ENCODE measurements at regions not wholly inside any gene's neighbourhood (a gene's known extent, or its start where the extent isn't known, plus 50 kb on each side); places are given as distances from the start of the nearest gene placed in this dataset.

- H3K9me3 ChIP-seq (replicated peaks; ENCODE audit: control insufficient read depth, insufficient read depth, low read depth, low read length): no peaks in the 10 kb centered on the region
- ATAC-seq (no peak), DNase-seq (ENCODE audit: extremely low read depth in 1 of 4, low spot score in 3 of 4) (no peak), FAIRE-seq (no peak)
- in situ Hi-C loops (cut with MboI): no loop called here
- TF ChIP-seq CREM (IDR thresholded peaks at IDR 0.05; ENCODE audit: low read depth) (peak; percentile 49), THRAP3 (IDR thresholded peaks at IDR 0.05; ENCODE audit: borderline replicate concordance) (no peak), ATF1 (CRISPR knock-in tag; IDR thresholded peaks at IDR 0.05) (no peak), ATF1 (tag; IDR thresholded peaks at IDR 0.05) (peak; percentile 52; the same call in 1 of the 2 replicates)
- H3K36me3 ChIP-seq (ENCODE audit: control insufficient read depth, insufficient read depth, low read length): no peaks in the 10 kb centered on the region
- POLR2A ChIA-PET: interaction anchor here (0.6 kb wide), 1 partner anchor 682 kb away, joined by 3 read pairs; no protein-coding TSS in a partner anchor
- WGBS (ENCODE audit: insufficient coverage, low coverage, missing lambda C conversion rate): 2% methylated on average over 11 of the region's 11 CpGs
- no peaks in the 10 kb centered on the region for H3K79me2 ChIP-seq (ENCODE audit: control insufficient read depth, insufficient read depth, low read length)
- no peak overlapping the region for H3K27ac ChIP-seq (ENCODE audit: extremely low read depth, low read depth, low read length)
- H3K4me2 ChIP-seq (ENCODE audit: insufficient read depth, low read length): no peak overlapping the region
- no TSS peak for BruUV-seq (replicated peaks)
- no peak overlapping the region for H2AFZ ChIP-seq (ENCODE audit: low read depth, low read length)
- no peaks in the 10 kb centered on the region for H4K20me1 ChIP-seq (replicated peaks; ENCODE audit: control insufficient read depth, insufficient read depth, low read length)
- peaks cover 46 to 72% of the 10 kb centered on the region in 2 experiments for H3K27me3 ChIP-seq (ENCODE audit: control insufficient read depth in 2 of 2, insufficient read depth in 2 of 2, low read length in 2 of 2)
- no peaks in the 10 kb centered on the region for H3K9me1 ChIP-seq (ENCODE audit: control insufficient read depth, insufficient read depth, low read length)
- H3K4me1 ChIP-seq (replicated peaks in 1 of 2; ENCODE audit: control insufficient read depth in 2 of 2, insufficient read depth in 2 of 2, low read length in 2 of 2): no peaks in the 10 kb centered on the region
- intact Hi-C loops (cut with micrococcal nuclease): loop anchor here (10.0 kb wide), 1 partner anchor 151 kb away; no protein-coding TSS in a partner anchor
- H3K4me3 ChIP-seq: no peak overlapping the region
- H3K9ac ChIP-seq (ENCODE audit: insufficient read depth in 1 of 2, low read depth in 2 of 2, low read length in 2 of 2): no peak overlapping the region
- CTCF ChIA-PET (ENCODE audit: low intra/inter-chr PET ratio): interaction anchor here (0.7 kb wide), 1 partner anchor 459 kb away, joined by 3 read pairs; no protein-coding TSS in a partner anchor
Observed at GRCh38 chr9:95585824-95586223, 69.1 kb upstream of the PTCH1 start.

DNA sequence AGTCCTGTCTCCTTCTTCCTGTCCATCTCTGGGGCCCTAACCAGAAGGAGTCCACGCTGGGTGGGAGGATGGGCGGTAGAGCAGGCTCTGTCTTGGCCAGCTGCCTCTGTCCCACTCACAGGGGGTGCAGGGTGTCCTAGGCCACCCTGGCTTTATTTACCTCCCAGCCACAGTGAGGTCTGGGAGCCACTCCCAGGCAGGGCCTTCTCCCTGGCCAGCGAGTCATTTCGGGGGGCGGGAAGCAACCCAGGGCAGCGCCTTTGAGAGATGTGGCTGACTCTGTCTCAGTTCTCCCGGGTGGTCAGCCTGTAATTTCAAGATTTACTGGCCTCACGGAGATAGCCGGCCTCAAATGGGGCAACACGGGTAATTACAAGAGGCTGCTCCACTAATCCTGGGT, 67.4 kb upstream of the PTCH1 start:
- Histone ChIP-seq H2AFZ (ENCODE audit: low read depth, low read length) (no peak overlapping the region), H3K27me3 (ENCODE audit: control insufficient read depth in 2 of 2, insufficient read depth in 2 of 2, low read length in 2 of 2) (peaks cover 39 to 67% of the 10 kb centered on the region in 2 experiments), H3K4me2 (ENCODE audit: insufficient read depth, low read length) (no peak overlapping the region), H3K27ac (ENCODE audit: extremely low read depth, low read depth, low read length) (no peak overlapping the region), H3K9me3 (replicated peaks; ENCODE audit: control insufficient read depth, insufficient read depth, low read depth, low read length) (no peaks in the 10 kb centered on the region), H3K9me1 (ENCODE audit: control insufficient read depth, insufficient read depth, low read length) (no peaks in the 10 kb centered on the region), H3K36me3 (ENCODE audit: control insufficient read depth, insufficient read depth, low read length) (no peaks in the 10 kb centered on the region), H3K4me1 (replicated peaks in 1 of 2; ENCODE audit: control insufficient read depth in 2 of 2, insufficient read depth in 2 of 2, low read length in 2 of 2) (no peaks in the 10 kb centered on the region), H3K79me2 (ENCODE audit: control insufficient read depth, insufficient read depth, low read length) (no peaks in the 10 kb centered on the region), H3K9ac (ENCODE audit: insufficient read depth in 1 of 2, low read depth in 2 of 2, low read length in 2 of 2) (no peak overlapping the region), H4K20me1 (replicated peaks; ENCODE audit: control insufficient read depth, insufficient read depth, low read length) (no peaks in the 10 kb centered on the region), H3K4me3 (no peak overlapping the region)
- 1% methylated on average over 10 of the region's 10 CpGs for WGBS (ENCODE audit: insufficient coverage, low coverage, missing lambda C conversion rate)
- intact Hi-C loops (cut with micrococcal nuclease): loop anchor here (10.0 kb wide), 1 partner anchor 149 kb away; no protein-coding TSS in a partner anchor
- no peak for DNase-seq (ENCODE audit: extremely low read depth in 1 of 4, low spot score in 3 of 4)
- POLR2A ChIA-PET: no interaction called here
- no TSS peak for BruUV-seq (replicated peaks)
- FAIRE-seq: no peak
- in situ Hi-C loops (cut with MboI): no loop called here
- no peak for ATAC-seq
- TF ChIP-seq HOXB6 (CRISPR knock-in tag; IDR thresholded peaks at IDR 0.05; ENCODE audit: borderline replicate concordance) (no peak), ATF7 (IDR thresholded peaks at IDR 0.05) (no peak), HSF4 (CRISPR knock-in tag; IDR thresholded peaks at IDR 0.05; ENCODE audit: borderline replicate concordance) (no peak), MTA2 (IDR thresholded peaks at IDR 0.05; ENCODE audit: low read depth) (no peak), KHSRP (IDR thresholded peaks at IDR 0.05) (no peak), JUND (IDR thresholded peaks at IDR 0.05; ENCODE audit: borderline replicate concordance, low read depth, low read length) (no peak), JUND (tag; IDR thresholded peaks at IDR 0.05; ENCODE audit: borderline replicate concordance, low read depth, low read length) (no peak)
- TF ChIP-seq, protein P1, sequence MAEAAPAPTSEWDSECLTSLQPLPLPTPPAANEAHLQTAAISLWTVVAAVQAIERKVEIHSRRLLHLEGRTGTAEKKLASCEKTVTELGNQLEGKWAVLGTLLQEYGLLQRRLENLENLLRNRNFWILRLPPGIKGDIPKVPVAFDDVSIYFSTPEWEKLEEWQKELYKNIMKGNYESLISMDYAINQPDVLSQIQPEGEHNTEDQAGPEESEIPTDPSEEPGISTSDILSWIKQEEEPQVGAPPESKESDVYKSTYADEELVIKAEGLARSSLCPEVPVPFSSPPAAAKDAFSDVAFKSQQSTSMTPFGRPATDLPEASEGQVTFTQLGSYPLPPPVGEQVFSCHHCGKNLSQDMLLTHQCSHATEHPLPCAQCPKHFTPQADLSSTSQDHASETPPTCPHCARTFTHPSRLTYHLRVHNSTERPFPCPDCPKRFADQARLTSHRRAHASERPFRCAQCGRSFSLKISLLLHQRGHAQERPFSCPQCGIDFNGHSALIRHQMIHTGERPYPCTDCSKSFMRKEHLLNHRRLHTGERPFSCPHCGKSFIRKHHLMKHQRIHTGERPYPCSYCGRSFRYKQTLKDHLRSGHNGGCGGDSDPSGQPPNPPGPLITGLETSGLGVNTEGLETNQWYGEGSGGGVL (CRISPR knock-in tag; IDR thresholded peaks at IDR 0.05): no peak
- CTCF ChIA-PET (ENCODE audit: low intra/inter-chr PET ratio): no interaction called here

Measured in K562 (cell line).